Osteoblast (primary cell): ENCODE measurements at regions not wholly inside any gene's neighbourhood (a gene's known extent, or its start where the extent isn't known, plus 50 kb on each side); places are given as distances from the start of the nearest gene placed in this dataset.

ENCODE experiments used
- DNase-seq: peaks from one replicate; pipeline ENCODE4 v3.0.0; 2011; ENCODE audit warnings: low spot score, mixed read lengths; ENCODE audit not compliant: insufficient read length; ENCODE audit errors: missing footprints
- H2AFZ ChIP-seq: 2 replicates; pipeline ENCODE4 v1.6.0; 2011; ENCODE audit warnings: mild to moderate bottlenecking, low read length
- H3K27ac ChIP-seq: 2 replicates; pipeline ENCODE4 v1.5.1; 2011; ENCODE audit warnings: mild to moderate bottlenecking, low read depth, low read length, moderate library complexity
- H3K27me3 ChIP-seq: 2 replicates; pipeline ENCODE4 v1.6.0; 2012; ENCODE audit warnings: mild to moderate bottlenecking, control low read depth, inconsistent platforms, low read length, moderate library complexity; ENCODE audit not compliant: insufficient read depth
- H3K36me3 ChIP-seq: 2 replicates; pipeline ENCODE4 v1.5.1; 2011; ENCODE audit warnings: mild to moderate bottlenecking, low read length, control low read depth, moderate library complexity; ENCODE audit not compliant: insufficient read depth
- H3K4me1 ChIP-seq: 2 replicates; pipeline ENCODE4 v1.5.1; 2011; ENCODE audit warnings: mild to moderate bottlenecking, low read length, control low read depth, moderate library complexity; ENCODE audit not compliant: insufficient read depth
- H3K4me2 ChIP-seq: 2 replicates; pipeline ENCODE4 v1.6.0; 2011; ENCODE audit warnings: mild to moderate bottlenecking, low read length; ENCODE audit not compliant: insufficient read depth
- H3K4me3 ChIP-seq: fragments of 200-600 bp; sonication (generic); 3 replicates; pipeline ENCODE4 v1.5.1; 2012; ENCODE audit warnings: mild to moderate bottlenecking, low read length, inconsistent platforms; ENCODE audit not compliant: insufficient read depth
- H3K79me2 ChIP-seq: 2 replicates; pipeline ENCODE4 v1.6.0; 2012; ENCODE audit warnings: mild to moderate bottlenecking, low read length, control low read depth, inconsistent platforms; ENCODE audit not compliant: insufficient read depth
- H3K9me3 ChIP-seq: 2 replicates; pipeline ENCODE4 v1.5.1; 2011; ENCODE audit warnings: low read depth, low read length, control low read depth
- H4K20me1 ChIP-seq: 2 replicates; pipeline ENCODE4 v1.6.0; 2012; ENCODE audit warnings: mild to moderate bottlenecking, low read length, control low read depth; ENCODE audit not compliant: insufficient read depth
- TF ChIP-seq, protein P1 (sequence below): IDR thresholded peaks from 2 replicates; pipeline ENCODE4 v1.5.1; 2011; ENCODE audit warnings: mild to moderate bottlenecking, low read depth, low read length, moderate library complexity; ENCODE audit errors: extremely low read depth

DNA sequence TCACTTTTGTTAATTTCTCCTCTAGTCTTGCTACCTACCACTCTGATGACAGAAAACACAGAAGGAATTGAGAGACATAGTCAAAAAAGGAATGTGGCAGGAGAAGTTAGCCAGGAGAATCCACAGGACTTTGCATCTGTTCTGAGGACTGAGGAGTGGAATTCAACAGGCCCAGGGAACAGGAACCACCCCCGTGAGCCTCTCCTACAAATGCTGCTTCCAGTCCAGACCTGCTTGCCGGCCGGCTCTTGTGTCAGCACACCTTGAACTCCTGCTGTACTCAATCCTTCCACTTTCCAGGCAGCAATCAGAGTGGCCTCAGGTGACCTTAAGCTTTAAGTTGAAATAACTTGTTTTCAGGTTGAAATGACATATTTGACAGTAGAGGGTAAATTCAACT lies 903.1 kb downstream of the BCL11B start:
- Histone ChIP-seq H2AFZ (no peak overlapping the region), H3K4me1 (no peaks in the 10 kb centered on the region), H3K27me3 (no peaks in the 10 kb centered on the region), H4K20me1 (no peaks in the 10 kb centered on the region), H3K4me3 (no peak overlapping the region), H3K4me2 (no peak overlapping the region), H3K36me3 (no peaks in the 10 kb centered on the region), H3K9me3 (peaks cover 2% of the 10 kb centered on the region), H3K27ac (no peak overlapping the region), H3K79me2 (no peaks in the 10 kb centered on the region)
- no peak for DNase-seq
- TF ChIP-seq, protein P1, sequence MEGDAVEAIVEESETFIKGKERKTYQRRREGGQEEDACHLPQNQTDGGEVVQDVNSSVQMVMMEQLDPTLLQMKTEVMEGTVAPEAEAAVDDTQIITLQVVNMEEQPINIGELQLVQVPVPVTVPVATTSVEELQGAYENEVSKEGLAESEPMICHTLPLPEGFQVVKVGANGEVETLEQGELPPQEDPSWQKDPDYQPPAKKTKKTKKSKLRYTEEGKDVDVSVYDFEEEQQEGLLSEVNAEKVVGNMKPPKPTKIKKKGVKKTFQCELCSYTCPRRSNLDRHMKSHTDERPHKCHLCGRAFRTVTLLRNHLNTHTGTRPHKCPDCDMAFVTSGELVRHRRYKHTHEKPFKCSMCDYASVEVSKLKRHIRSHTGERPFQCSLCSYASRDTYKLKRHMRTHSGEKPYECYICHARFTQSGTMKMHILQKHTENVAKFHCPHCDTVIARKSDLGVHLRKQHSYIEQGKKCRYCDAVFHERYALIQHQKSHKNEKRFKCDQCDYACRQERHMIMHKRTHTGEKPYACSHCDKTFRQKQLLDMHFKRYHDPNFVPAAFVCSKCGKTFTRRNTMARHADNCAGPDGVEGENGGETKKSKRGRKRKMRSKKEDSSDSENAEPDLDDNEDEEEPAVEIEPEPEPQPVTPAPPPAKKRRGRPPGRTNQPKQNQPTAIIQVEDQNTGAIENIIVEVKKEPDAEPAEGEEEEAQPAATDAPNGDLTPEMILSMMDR: no peak

GRCh38 chr14:98369344-98369743 lies 902.7 kb downstream of the BCL11B start:
- no peak overlapping the region for H3K4me2 ChIP-seq
- DNase-seq: no peak
- H4K20me1 ChIP-seq: no peaks in the 10 kb centered on the region
- H3K27ac ChIP-seq: no peak overlapping the region
- TF ChIP-seq, protein P1: no peak
- H3K27me3 ChIP-seq: no peaks in the 10 kb centered on the region
- peaks cover 2% of the 10 kb centered on the region for H3K9me3 ChIP-seq
- no peak overlapping the region for H2AFZ ChIP-seq
- H3K36me3 ChIP-seq: no peaks in the 10 kb centered on the region
- H3K4me1 ChIP-seq: no peaks in the 10 kb centered on the region
- H3K79me2 ChIP-seq: no peaks in the 10 kb centered on the region
- H3K4me3 ChIP-seq: no peak overlapping the region

DNA sequence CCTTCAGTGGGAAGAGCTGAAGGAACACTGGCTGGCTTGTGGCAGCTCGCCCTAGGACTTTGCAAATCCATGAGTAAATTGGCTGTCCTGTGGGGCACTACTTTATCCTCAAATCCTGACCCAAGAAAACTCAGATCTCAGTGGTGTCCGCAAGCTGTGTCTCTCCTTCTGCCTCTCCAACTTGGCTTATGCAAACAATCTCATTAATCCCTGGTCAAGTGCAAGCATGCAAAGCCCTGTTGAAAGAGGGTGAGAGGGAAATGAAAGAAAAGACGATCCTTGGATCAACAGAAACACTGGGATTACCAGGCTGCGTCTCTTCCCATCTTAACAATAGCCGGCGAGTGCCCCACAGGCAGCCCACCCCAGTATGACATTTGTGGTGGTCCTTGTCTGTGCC lies 901.6 kb downstream of the BCL11B start:
- H3K79me2 ChIP-seq: no peaks in the 10 kb centered on the region
- H4K20me1 ChIP-seq: no peaks in the 10 kb centered on the region
- TF ChIP-seq, protein P1: no peak
- no peak overlapping the region for H3K27ac ChIP-seq
- peaks cover 2% of the 10 kb centered on the region for H3K9me3 ChIP-seq
- no peaks in the 10 kb centered on the region for H3K27me3 ChIP-seq
- DNase-seq: no peak
- H2AFZ ChIP-seq: no peak overlapping the region
- no peaks in the 10 kb centered on the region for H3K36me3 ChIP-seq
- H3K4me1 ChIP-seq: no peaks in the 10 kb centered on the region
- no peak overlapping the region for H3K4me3 ChIP-seq
- H3K4me2 ChIP-seq: no peak overlapping the region

GRCh38 chr14:98371141-98371540 lies 900.9 kb downstream of the BCL11B start:
- no peak for DNase-seq
- H3K9me3 ChIP-seq: peaks cover 2% of the 10 kb centered on the region
- no peaks in the 10 kb centered on the region for H3K4me1 ChIP-seq
- no peaks in the 10 kb centered on the region for H3K79me2 ChIP-seq
- no peaks in the 10 kb centered on the region for H3K27me3 ChIP-seq
- H4K20me1 ChIP-seq: no peaks in the 10 kb centered on the region
- no peak overlapping the region for H2AFZ ChIP-seq
- no peak overlapping the region for H3K4me3 ChIP-seq
- H3K27ac ChIP-seq: no peak overlapping the region
- no peak overlapping the region for H3K4me2 ChIP-seq
- TF ChIP-seq, protein P1: no peak
- no peaks in the 10 kb centered on the region for H3K36me3 ChIP-seq
